MG63 (cell line): ENCODE measurements at regions not wholly inside any gene's neighbourhood (a gene's known extent, or its start where the extent isn't known, plus 50 kb on each side); places are given as distances from the start of the nearest gene placed in this dataset.
"Not testable (repeated sequence)": the region's sequence is repeated elsewhere in the genome, so short reads cannot be mapped to it uniquely, and the experiment has no call there.

Experiments
- DNase-seq: peaks from one replicate; pipeline ENCODE4 v3.0.0-alpha.2; 2020
- H3K27me3 ChIP-seq: fragments of 250-450 bp; sonication (Bioruptor Pico); 2 replicates; pipeline ENCODE4 v1.5.1; 2020; ENCODE audit warnings: mild to moderate bottlenecking, moderate library complexity
- H3K36me3 ChIP-seq: fragments of 250-450 bp; sonication (Bioruptor Pico); 2 replicates; pipeline ENCODE4 v1.5.1; 2020; ENCODE audit warnings: mild to moderate bottlenecking, moderate library complexity
- H3K4me3 ChIP-seq: fragments of 250-450 bp; sonication (Bioruptor Pico); 2 replicates; pipeline ENCODE4 v1.5.1; 2020; ENCODE audit warnings: mild to moderate bottlenecking, moderate library complexity
- H3K9me3 ChIP-seq: fragments of 250-450 bp; sonication (Bioruptor Pico); 2 replicates; pipeline ENCODE4 v1.5.1; 2020; ENCODE audit warnings: mild to moderate bottlenecking, moderate library complexity

DNA sequence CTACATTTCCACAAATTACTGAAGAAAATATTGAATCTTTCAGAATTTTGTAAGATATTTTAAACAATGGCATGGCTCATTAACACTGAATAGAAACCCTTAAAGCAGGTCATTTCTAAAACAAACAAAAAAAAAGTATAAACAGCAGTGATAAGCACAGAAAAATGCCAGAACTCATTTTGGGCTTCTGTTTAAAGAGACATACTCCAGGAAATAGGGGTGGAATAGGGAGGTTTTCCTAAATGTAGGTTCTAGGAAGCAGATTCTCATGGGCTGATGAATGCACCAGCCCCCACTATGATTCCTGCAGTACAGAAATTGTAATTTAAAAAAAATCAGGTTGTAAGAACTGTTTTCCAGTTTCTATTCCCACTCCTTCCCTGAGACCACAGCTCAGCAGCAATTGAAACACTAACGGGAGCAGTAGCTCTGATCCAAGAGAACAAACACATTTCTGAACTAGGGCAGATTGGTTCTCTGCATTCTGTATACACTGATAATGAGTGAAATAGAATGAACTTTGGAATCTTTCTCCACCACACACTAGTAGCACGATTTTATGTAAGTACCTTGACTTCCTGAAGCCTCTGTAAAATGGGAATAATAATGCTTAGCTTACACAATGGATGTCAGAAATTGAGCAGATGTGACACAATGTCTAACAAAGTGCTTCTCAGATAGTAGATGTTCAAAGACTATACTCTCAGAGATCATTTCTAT lies 115.6 kb upstream of the TMTC1 start:
- no peak for DNase-seq
- Histone ChIP-seq H3K9me3 (no peaks in the 10 kb centered on the region), H3K36me3 (no peaks in the 10 kb centered on the region), H3K27me3 (no peaks in the 10 kb centered on the region), H3K4me3 (no peak overlapping the region)

DNA sequence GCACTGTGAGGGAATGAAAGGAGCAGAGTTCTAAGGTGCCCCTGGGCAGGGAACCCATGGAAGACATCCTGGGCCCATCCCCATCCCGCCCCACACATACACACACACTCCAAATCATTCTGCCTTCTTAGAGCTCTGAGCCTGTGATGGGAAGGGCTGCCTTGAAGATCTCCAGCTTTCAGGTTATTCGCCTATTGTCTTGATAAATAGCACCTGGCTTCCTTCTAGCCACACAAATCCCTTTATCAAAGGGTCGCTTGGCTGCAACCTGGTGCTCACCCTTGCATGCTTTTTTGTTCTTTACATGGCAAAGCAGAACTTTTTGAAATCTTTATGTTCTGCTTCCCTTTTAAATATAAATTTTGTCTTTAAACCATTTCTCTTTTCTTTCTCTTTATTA lies 112.2 kb upstream of the TMTC1 start:
- H3K4me3 ChIP-seq, result no peak overlapping the region

DNA sequence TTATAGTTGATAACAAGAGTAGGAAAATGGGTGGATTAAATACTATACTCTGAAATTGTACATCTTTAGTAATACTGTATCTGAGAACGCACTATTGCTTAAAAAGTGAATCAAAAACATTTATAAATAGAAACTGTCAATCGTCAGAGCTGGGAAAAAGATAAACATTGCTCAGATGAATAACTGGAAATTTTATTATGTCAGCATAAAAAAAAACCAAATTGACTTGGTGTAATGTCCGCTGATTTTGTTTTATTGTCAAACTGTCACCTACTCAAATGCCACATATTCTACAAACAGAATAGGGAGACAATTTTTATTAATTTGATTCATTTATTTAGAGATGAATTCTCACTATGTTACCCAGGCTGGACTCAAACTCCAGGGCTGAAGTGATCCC lies 109.3 kb upstream of the TMTC1 start:
- no peak overlapping the region for H3K4me3 ChIP-seq
- H3K27me3 ChIP-seq, result no peaks in the 10 kb centered on the region
- DNase-seq, result no peak
- peaks cover 2% of the 10 kb centered on the region; the same call in 1 of the 2 replicates for H3K9me3 ChIP-seq
- no peaks in the 10 kb centered on the region for H3K36me3 ChIP-seq

More for the DNA sequence above, 112.2 kb upstream of the TMTC1 start:
- Histone ChIP-seq H3K27me3 (no peaks in the 10 kb centered on the region), H3K36me3 (no peaks in the 10 kb centered on the region), H3K9me3 (no peaks in the 10 kb centered on the region)
- no peak for DNase-seq

DNA sequence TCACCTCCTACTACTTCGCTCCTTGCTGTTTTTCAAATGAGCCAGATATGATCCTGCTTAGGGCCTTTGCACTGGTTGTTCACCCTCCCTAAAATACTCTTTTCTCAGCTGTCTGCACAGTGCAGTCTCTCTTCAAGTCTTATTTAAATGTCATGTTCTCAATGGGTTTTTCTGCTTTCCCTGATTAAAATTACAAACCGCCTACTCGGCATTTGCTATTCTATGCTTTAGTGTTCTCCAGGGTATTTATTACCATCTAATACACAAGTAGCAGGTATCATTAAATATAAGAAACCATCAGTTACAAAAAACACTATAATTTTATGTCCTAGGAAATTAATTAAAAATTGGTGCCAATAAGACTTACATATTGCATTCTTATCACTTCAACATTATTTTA lies 108.0 kb upstream of the TMTC1 start:
- Histone ChIP-seq H3K4me3 (no peak overlapping the region), H3K36me3 (no peaks in the 10 kb centered on the region), H3K27me3 (peaks cover 2% of the 10 kb centered on the region; the same call in 1 of the 2 replicates), H3K9me3 (peaks cover 2% of the 10 kb centered on the region; the same call in 1 of the 2 replicates)
- no peak for DNase-seq

DNA sequence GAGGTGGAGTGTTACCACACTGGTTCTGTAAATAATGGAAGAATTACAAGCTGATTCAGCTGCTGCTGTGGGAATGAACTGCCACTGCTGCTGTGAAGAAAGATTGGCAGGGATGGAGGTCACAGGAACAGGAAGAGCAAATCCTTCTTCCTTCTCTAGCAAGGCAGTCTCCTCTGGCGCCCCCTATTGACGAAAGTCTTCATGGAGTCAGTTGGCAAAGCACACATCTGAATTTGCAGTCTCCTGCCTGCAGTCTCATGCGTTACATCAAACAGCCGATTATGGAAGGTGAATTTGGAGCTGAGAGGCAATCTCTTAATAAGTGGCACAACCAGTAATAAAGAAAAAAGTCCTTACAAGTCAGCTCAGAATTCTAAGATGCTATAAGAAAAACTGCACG lies 106.0 kb upstream of the TMTC1 start:
- Histone ChIP-seq H3K27me3 (peaks cover 2% of the 10 kb centered on the region; the same call in 1 of the 2 replicates), H3K36me3 (no peaks in the 10 kb centered on the region), H3K9me3 (peaks cover 2% of the 10 kb centered on the region; the same call in 1 of the 2 replicates), H3K4me3 (no peak overlapping the region)
- peak; percentile 33 for DNase-seq

DNA sequence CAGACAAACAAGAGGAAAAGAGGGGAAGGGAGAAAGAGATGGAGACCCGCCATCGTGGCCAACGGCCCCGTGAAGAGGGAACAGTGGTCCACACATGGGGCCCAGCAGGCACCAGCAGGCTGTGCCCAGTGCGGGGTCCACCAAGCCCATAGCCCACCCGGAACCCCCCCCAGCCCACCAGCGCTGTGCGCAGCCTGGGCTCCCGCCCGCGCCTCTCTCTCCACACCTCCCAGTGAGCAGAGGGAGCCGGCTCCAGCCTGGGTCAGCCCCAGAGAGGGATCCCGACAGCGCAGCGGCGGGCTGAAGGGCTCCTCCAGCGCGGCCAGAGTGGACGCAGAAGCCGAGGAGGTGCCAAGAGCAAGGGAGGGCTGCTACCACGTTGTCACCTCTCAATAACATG lies 105.0 kb upstream of the TMTC1 start:
- peaks cover 4% of the 10 kb centered on the region; the same call in 1 of the 2 replicates for H3K9me3 ChIP-seq
- no peak overlapping the region for H3K4me3 ChIP-seq
- peaks cover 2% of the 10 kb centered on the region; the same call in 1 of the 2 replicates for H3K27me3 ChIP-seq
- DNase-seq, result no peak
- H3K36me3 ChIP-seq, result no peaks in the 10 kb centered on the region

DNA sequence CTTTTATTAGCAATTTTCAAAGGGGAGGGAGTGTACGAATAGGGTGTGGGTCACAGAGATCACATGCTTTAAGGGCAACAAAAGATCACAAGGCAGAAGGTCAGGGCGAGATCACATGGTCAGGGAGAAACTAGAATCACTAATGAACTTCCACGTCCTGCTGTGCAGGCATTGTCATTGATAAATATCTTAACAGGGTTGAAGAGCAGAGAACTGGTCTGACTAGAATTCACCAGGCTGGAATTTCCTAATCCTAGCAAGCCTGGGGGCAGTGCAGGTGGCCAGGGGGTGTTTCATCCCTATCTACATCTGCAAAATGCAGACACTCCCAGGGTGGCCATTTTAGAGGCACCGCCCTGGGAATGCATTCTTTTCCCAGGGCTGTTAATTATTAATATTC lies 101.2 kb upstream of the TMTC1 start:
- H3K36me3 ChIP-seq, H3K27me3 ChIP-seq, H3K9me3 ChIP-seq, H3K4me3 ChIP-seq, DNase-seq: not testable (repeated sequence)

DNA sequence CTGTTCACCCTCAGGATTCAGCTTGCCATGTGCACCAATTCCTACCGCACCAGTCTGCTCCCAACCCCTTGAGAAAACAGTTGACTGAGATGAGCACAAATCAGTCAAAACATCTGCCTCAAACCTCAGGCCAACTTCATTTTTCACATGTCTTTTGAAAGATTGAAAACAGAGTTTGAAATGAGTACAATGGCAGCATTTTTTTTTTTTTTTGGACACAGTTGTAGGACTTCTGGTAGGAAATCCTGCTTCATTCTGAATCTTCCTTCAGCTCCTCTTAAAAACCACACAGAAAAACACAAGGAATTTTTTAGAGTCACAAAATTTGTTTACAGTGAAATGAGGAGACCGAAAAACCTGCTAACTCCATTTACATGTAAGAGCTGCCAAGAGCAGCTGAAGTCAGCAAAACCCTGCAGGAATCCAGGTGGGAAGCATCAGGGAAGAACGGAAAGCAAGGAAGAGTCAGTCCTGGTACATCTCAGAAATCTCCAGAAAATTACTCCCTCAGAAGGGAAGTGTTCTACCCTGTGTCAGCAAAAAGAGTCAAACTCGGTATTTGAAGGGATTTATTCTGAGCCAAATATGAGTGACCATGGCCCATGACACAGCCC lies 100.3 kb upstream of the TMTC1 start:
- Histone ChIP-seq H3K36me3 (no peaks in the 10 kb centered on the region), H3K27me3 (peaks cover 2% of the 10 kb centered on the region; the same call in 1 of the 2 replicates), H3K9me3 (peaks cover 4% of the 10 kb centered on the region; the same call in 1 of the 2 replicates)

DNA sequence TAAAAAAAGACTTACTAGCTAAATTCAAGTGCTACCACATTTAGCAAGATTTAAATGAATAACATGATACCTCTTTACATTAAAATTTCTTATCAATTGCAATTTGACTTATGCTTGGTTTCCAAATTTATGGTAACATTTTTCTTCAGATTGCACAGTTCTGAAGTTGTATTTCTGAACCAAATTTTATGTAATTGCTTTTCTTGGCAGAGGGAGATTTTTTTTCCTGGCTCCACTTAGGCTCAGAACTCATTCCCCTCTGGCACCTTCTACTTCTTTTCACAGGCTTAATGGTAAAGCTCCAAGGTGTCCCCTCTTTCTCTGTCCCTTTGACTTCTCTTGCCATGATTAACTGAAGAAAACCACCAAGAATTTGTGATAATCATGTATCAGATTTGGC lies 99.8 kb upstream of the TMTC1 start:
- no peak overlapping the region for H3K4me3 ChIP-seq
- peaks cover 2% of the 10 kb centered on the region; the same call in 1 of the 2 replicates for H3K27me3 ChIP-seq
- no peak for DNase-seq
- no peaks in the 10 kb centered on the region for H3K36me3 ChIP-seq
- peaks cover 4% of the 10 kb centered on the region; the same call in 1 of the 2 replicates for H3K9me3 ChIP-seq

More for the DNA sequence above, 100.3 kb upstream of the TMTC1 start:
- H3K4me3 ChIP-seq, result no peak overlapping the region
- no peak for DNase-seq

DNA sequence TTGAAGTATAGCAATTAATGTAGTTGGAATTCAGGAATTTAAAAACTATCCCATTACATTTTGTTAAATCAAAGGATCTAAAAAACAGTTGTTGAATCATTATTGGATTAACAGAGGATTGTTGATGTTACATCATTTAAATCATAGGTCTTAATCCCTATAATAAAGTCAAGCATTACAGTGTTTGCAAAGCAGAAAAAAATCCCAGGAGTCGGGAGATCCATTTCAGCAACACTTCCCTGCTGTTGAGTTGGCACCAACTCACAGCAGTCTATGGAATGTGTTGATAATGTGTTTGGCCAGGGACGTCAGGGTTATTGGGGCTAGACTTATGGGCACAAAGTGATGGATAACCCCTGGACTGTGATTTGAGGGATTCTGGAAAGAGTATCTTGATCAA lies 99.1 kb upstream of the TMTC1 start:
- Histone ChIP-seq H3K36me3 (no peaks in the 10 kb centered on the region), H3K27me3 (peaks cover 2% of the 10 kb centered on the region; the same call in 1 of the 2 replicates), H3K4me3 (no peak overlapping the region), H3K9me3 (peaks cover 2% of the 10 kb centered on the region; the same call in 1 of the 2 replicates)
- no peak for DNase-seq

DNA sequence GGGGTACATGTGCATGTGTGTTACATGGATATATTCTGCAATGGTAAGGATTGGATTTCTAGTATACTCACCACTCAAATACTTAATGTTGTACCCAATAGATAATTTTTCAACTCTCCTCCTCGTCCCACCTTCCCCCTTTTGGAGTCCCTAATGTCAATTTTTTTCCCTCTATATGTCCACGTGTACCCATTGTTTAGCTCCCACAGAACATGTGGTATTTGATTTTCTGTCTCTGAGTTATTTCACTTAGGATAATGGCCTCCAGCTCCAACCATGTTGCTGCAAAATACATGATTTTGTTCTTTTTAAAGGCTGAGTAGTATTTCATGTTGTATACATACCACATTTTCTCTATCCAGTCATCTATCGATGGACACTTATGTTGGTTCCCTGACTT lies 97.2 kb upstream of the TMTC1 start:
- Histone ChIP-seq H3K9me3 (peaks cover 10% of the 10 kb centered on the region), H3K27me3 (no peaks in the 10 kb centered on the region; the same call in 1 of the 2 replicates), H3K36me3 (no peaks in the 10 kb centered on the region), H3K4me3 (no peak overlapping the region)
- no peak for DNase-seq

DNA sequence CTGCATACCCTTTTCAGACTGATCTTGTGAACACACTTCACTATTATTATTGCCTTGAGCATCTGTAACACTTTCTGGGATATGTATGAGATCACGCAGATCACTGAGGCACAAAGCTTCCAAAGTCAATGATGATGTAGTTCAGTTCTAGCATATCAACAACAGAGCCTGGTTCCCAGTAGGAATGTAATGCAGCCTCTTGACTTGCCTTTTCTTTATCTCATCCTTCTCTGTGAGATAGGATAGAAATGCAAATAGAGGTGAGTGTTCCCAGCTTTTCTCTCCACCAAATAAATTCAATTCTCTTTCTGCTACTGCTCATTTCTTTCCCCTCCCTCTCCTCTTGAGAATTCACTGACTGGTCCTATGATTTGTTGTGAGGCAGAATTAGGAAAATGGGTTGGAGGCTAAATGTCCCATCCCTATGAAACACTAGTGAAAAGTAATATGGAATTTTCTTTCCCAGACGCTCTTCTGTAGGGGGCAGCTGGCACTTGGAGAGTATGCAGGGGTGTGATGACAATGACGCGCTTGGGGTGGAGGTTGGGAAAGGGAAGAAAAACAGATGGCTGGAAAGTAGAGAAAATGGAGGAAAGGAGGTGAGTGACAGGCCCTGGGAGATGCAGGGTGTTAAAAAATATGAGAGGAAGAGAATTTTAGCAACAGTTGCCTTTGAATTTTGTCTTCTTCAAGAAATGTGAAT lies 96.0 kb upstream of the TMTC1 start:
- no peak for DNase-seq
- H3K9me3 ChIP-seq, result peaks cover 10% of the 10 kb centered on the region
- H3K27me3 ChIP-seq, result no peaks in the 10 kb centered on the region; the same call in 1 of the 2 replicates
- no peak overlapping the region for H3K4me3 ChIP-seq
- H3K36me3 ChIP-seq, result no peaks in the 10 kb centered on the region

DNA sequence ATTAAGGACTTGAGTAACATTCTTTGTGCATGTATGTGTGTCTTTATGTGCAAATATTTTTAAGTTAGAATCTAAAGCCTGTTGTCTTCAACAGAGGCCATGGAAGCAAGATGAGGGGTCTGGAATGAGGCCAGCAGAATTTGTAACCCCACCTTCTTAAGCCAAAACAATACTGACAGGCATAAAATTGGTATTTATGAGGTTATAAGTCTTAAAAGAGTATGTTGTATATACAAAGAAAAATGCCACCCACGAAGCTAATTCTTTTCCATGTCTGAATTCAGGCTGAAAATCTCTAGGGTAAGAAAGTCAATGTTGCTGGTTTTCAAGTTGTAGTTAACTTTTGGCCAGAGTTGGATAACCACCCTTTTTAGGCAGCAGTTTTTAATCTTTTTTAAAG lies 86.2 kb upstream of the TMTC1 start:
- DNase-seq, result no peak
- Histone ChIP-seq H3K9me3 (no peaks in the 10 kb centered on the region), H3K27me3 (no peaks in the 10 kb centered on the region), H3K36me3 (no peaks in the 10 kb centered on the region), H3K4me3 (no peak overlapping the region)

DNA sequence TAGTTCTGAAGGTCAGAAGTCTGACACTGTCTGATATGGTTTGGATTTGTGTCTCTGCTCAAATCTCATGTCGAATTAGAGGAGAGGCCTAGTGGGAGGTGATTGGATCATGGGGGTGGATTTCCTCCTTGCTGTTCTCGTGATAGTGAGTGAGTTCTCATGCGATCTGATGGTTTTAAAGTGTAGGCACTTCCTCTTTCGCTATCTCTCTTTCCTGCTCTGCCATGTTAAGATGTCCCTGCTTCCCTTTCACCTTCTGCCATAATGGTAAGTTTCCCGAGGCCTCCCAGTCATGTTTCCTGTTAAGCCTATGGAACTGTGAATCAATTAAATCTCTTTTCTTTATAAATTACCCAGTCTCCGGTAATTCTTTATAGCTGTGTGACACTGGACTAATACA lies 84.1 kb upstream of the TMTC1 start:
- Histone ChIP-seq H3K36me3 (no peaks in the 10 kb centered on the region), H3K27me3 (no peaks in the 10 kb centered on the region), H3K4me3 (no peak overlapping the region), H3K9me3 (no peaks in the 10 kb centered on the region)
- no peak for DNase-seq

DNA sequence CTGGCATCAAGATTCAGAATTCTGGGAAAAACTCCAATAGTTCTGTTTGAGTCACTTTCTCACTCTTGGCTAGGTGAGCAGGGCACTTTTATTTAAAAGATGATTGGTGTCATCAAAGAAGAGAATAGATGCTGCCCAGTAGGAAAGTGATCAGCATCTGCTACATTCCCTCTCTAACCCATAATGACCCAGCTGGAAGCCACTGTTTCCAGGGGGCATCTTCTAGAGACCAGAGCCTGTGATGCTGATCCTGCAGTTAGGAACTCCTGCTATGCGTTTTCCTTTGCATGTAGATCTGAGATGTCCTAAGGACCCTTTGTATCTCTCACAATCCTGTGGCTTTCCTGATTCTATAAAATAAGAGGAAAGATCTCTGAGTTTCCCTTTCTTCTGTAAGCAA lies 79.9 kb upstream of the TMTC1 start:
- H3K4me3 ChIP-seq, result no peak overlapping the region
- DNase-seq, result no peak
- no peaks in the 10 kb centered on the region for H3K27me3 ChIP-seq
- H3K9me3 ChIP-seq, result peaks cover 2% of the 10 kb centered on the region; the same call in 1 of the 2 replicates
- H3K36me3 ChIP-seq, result no peaks in the 10 kb centered on the region

DNA sequence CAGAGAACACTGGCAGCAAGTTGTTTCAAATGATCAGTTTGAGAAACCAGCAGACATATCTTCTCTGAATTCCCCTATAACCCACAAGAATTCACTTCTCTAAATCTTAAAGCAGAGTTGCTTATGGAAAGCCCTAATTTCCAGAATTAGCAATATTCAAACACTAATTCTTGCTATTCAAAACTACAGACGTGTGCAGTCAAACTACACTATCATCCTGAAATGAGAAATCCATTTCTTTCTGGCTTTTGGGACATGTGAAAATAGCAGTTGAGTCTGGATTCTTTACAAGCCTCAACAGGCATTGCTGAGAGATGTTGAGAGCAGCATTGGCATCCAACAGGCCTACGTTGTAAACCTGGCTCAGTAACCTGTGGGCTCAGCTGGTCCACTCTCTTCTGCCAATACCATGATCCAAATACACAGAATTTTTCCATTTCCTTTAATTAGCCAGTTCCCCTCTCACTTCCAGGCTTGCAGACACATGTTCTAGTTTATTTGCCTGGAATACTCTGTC lies 74.6 kb upstream of the TMTC1 start:
- no peak for DNase-seq
- Histone ChIP-seq H3K9me3 (peaks cover 2% of the 10 kb centered on the region; the same call in 1 of the 2 replicates), H3K4me3 (no peak overlapping the region), H3K27me3 (no peaks in the 10 kb centered on the region), H3K36me3 (no peaks in the 10 kb centered on the region)

DNA sequence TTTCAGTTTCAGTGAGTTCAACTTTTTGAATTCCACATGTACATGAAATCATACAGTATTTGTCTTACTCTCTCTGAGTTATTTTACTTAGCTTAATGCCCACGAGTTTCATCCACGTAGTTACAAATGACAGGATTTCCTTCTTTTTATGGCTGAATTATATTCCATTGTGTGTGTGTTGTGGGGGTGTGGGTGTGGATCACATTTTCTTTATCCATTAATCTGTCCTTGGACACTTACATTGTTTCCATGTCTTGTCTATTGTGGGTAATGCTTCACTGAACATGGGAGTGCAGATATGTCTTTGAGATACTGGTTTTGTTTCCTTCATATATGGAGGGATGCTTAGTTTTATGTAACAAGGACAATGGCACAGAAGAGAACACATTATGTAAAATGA lies 63.5 kb upstream of the TMTC1 start:
- no peak for DNase-seq
- Histone ChIP-seq H3K36me3 (no peaks in the 10 kb centered on the region), H3K4me3 (no peak overlapping the region), H3K9me3 (no peaks in the 10 kb centered on the region), H3K27me3 (no peaks in the 10 kb centered on the region)
